ENCODE measurements at regions not wholly inside any gene's neighbourhood (a gene's known extent, or its start where the extent isn't known, plus 50 kb on each side); places are given as distances from the start of the nearest gene placed in this dataset.
A peak's percentile ranks its signal among the peaks of the same experiment; 100 is the strongest.

DNA sequence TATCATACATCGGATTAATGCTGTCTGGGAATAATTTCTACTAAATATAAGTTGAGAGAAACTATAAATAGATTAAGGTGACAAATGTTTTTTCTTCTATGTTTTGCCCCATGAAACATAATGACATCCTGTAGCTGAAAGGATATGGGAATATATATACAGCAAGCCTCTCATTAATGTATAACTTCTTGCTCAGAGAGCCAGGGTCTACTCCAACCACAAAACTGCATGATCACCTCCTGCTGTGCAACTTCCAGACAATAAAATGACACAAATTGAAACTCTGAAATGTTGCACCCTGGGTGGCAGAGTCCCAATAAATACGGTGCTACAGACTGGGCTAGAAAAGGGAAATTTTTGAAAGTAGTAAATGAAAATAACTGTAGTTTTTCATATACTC, 571.9 kb upstream of the CBLB start:
- Histone ChIP-seq H3K9me2 (ENCODE audit: insufficient read depth) (no peaks in the 10 kb centered on the region), H3K4me3 (no peak overlapping the region), H4K20me1 (replicated peaks; ENCODE audit: insufficient read depth) (no peaks in the 10 kb centered on the region), H3K4me2 (no peak overlapping the region), H3F3A (replicated peaks; ENCODE audit: low read depth) (no peaks in the 10 kb centered on the region), H3K36me3 (ENCODE audit: insufficient read depth) (no peaks in the 10 kb centered on the region), H2AFZ (no peak overlapping the region), H3K79me2 (replicated peaks; ENCODE audit: insufficient read depth) (no peaks in the 10 kb centered on the region), H3K27me3 (ENCODE audit: insufficient read depth) (no peaks in the 10 kb centered on the region), H3K4me1 (ENCODE audit: insufficient read depth) (peaks cover 9% of the 10 kb centered on the region; the same call in 1 of the 2 replicates), H3K27ac (ENCODE audit: low read depth) (no peak overlapping the region)
- H3K36me3 Mint-ChIP-seq (ENCODE audit: low read depth), result no peaks in the 10 kb centered on the region
- no peak overlapping the region for H3K4me3 Mint-ChIP-seq
- TF ChIP-seq NANOG (IDR thresholded peaks at IDR 0.05; ENCODE audit: borderline replicate concordance), result no peak
- no peak for TF ChIP-seq POLR2AphosphoS5 (IDR thresholded peaks at IDR 0.05; ENCODE audit: low read depth)
- TF ChIP-seq, protein P1, sequence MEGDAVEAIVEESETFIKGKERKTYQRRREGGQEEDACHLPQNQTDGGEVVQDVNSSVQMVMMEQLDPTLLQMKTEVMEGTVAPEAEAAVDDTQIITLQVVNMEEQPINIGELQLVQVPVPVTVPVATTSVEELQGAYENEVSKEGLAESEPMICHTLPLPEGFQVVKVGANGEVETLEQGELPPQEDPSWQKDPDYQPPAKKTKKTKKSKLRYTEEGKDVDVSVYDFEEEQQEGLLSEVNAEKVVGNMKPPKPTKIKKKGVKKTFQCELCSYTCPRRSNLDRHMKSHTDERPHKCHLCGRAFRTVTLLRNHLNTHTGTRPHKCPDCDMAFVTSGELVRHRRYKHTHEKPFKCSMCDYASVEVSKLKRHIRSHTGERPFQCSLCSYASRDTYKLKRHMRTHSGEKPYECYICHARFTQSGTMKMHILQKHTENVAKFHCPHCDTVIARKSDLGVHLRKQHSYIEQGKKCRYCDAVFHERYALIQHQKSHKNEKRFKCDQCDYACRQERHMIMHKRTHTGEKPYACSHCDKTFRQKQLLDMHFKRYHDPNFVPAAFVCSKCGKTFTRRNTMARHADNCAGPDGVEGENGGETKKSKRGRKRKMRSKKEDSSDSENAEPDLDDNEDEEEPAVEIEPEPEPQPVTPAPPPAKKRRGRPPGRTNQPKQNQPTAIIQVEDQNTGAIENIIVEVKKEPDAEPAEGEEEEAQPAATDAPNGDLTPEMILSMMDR (conservative IDR thresholded peaks at IDR 0.05; ENCODE audit: low read depth in 2 of 2), result no peak
- no peak for TF ChIP-seq STAT1 (IDR thresholded peaks at IDR 0.05; ENCODE audit: unreplicated experiment)
- TF ChIP-seq ZNF114 (CRISPR knock-in tag; IDR thresholded peaks at IDR 0.05), result no peak
- TF ChIP-seq, protein P2, sequence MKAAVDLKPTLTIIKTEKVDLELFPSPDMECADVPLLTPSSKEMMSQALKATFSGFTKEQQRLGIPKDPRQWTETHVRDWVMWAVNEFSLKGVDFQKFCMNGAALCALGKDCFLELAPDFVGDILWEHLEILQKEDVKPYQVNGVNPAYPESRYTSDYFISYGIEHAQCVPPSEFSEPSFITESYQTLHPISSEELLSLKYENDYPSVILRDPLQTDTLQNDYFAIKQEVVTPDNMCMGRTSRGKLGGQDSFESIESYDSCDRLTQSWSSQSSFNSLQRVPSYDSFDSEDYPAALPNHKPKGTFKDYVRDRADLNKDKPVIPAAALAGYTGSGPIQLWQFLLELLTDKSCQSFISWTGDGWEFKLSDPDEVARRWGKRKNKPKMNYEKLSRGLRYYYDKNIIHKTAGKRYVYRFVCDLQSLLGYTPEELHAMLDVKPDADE (IDR thresholded peaks at IDR 0.05), result no peak
- TF ChIP-seq ZNF331 (CRISPR knock-in tag; IDR thresholded peaks at IDR 0.05; ENCODE audit: low read depth), result no peak
- H3K27ac Mint-ChIP-seq, result no peak overlapping the region
- no peak for ATAC-seq
- H3K4me1 Mint-ChIP-seq, result peaks cover 3% of the 10 kb centered on the region; the same call in 2 of the 3 replicates
- DNase-seq (ENCODE audit: low spot score), result no peak
- no peaks in the 10 kb centered on the region for H3K27me3 Mint-ChIP-seq (ENCODE audit: insufficient read depth, low read depth, poor library complexity)
- H3K9me3 Mint-ChIP-seq, result no peaks in the 10 kb centered on the region

DNA sequence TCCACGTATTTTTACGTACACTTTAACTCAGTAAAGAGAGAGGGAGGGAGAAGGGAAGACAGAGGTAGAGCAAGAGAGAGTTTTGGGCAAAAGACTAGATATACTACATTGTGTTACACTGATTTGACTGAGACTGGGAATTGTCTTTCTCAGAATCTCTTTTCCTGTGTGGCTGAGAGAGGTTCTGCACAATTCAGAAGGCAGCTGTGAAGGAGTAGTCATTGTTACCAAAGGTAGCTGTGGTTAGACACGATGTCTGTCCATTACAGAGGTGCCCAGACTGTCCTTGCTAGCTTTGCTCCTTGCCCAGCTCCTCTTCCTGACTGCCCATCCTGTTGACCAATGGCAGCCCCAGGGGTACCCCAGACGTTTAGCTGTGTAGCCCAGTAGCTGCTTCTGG, 577.5 kb upstream of the CBLB start:
- no peak for DNase-seq (ENCODE audit: low spot score)
- H3K4me1 Mint-ChIP-seq, result peaks cover 3% of the 10 kb centered on the region; the same call in 2 of the 3 replicates
- no peaks in the 10 kb centered on the region for H3K27me3 Mint-ChIP-seq (ENCODE audit: insufficient read depth, low read depth, poor library complexity)
- Histone ChIP-seq H3K4me2 (no peak overlapping the region), H2AFZ (peak overlapping the region; percentile 30; the same call in 1 of the 2 replicates), H3K36me3 (ENCODE audit: insufficient read depth) (0 out of 2 replicates have a peak, but pooled peaks cover 4% of the 10 kb centered on the region), H3F3A (replicated peaks; ENCODE audit: low read depth) (no peaks in the 10 kb centered on the region), H3K4me1 (ENCODE audit: insufficient read depth) (peaks cover 9% of the 10 kb centered on the region; the same call in 1 of the 2 replicates), H3K27ac (ENCODE audit: low read depth) (no peak overlapping the region), H3K79me2 (replicated peaks; ENCODE audit: insufficient read depth) (no peaks in the 10 kb centered on the region), H3K9me2 (ENCODE audit: insufficient read depth) (no peaks in the 10 kb centered on the region), H3K27me3 (ENCODE audit: insufficient read depth) (no peaks in the 10 kb centered on the region), H4K20me1 (replicated peaks; ENCODE audit: insufficient read depth) (no peaks in the 10 kb centered on the region), H3K4me3 (no peak overlapping the region)
- ATAC-seq, result no peak
- no peak overlapping the region for H3K27ac Mint-ChIP-seq
- no peak overlapping the region for H3K4me3 Mint-ChIP-seq
- H3K36me3 Mint-ChIP-seq (ENCODE audit: low read depth), result peaks cover 12% of the 10 kb centered on the region
- TF ChIP-seq, protein P1 (conservative IDR thresholded peaks at IDR 0.05; ENCODE audit: low read depth in 2 of 2), result no peak
- TF ChIP-seq, protein P3, sequence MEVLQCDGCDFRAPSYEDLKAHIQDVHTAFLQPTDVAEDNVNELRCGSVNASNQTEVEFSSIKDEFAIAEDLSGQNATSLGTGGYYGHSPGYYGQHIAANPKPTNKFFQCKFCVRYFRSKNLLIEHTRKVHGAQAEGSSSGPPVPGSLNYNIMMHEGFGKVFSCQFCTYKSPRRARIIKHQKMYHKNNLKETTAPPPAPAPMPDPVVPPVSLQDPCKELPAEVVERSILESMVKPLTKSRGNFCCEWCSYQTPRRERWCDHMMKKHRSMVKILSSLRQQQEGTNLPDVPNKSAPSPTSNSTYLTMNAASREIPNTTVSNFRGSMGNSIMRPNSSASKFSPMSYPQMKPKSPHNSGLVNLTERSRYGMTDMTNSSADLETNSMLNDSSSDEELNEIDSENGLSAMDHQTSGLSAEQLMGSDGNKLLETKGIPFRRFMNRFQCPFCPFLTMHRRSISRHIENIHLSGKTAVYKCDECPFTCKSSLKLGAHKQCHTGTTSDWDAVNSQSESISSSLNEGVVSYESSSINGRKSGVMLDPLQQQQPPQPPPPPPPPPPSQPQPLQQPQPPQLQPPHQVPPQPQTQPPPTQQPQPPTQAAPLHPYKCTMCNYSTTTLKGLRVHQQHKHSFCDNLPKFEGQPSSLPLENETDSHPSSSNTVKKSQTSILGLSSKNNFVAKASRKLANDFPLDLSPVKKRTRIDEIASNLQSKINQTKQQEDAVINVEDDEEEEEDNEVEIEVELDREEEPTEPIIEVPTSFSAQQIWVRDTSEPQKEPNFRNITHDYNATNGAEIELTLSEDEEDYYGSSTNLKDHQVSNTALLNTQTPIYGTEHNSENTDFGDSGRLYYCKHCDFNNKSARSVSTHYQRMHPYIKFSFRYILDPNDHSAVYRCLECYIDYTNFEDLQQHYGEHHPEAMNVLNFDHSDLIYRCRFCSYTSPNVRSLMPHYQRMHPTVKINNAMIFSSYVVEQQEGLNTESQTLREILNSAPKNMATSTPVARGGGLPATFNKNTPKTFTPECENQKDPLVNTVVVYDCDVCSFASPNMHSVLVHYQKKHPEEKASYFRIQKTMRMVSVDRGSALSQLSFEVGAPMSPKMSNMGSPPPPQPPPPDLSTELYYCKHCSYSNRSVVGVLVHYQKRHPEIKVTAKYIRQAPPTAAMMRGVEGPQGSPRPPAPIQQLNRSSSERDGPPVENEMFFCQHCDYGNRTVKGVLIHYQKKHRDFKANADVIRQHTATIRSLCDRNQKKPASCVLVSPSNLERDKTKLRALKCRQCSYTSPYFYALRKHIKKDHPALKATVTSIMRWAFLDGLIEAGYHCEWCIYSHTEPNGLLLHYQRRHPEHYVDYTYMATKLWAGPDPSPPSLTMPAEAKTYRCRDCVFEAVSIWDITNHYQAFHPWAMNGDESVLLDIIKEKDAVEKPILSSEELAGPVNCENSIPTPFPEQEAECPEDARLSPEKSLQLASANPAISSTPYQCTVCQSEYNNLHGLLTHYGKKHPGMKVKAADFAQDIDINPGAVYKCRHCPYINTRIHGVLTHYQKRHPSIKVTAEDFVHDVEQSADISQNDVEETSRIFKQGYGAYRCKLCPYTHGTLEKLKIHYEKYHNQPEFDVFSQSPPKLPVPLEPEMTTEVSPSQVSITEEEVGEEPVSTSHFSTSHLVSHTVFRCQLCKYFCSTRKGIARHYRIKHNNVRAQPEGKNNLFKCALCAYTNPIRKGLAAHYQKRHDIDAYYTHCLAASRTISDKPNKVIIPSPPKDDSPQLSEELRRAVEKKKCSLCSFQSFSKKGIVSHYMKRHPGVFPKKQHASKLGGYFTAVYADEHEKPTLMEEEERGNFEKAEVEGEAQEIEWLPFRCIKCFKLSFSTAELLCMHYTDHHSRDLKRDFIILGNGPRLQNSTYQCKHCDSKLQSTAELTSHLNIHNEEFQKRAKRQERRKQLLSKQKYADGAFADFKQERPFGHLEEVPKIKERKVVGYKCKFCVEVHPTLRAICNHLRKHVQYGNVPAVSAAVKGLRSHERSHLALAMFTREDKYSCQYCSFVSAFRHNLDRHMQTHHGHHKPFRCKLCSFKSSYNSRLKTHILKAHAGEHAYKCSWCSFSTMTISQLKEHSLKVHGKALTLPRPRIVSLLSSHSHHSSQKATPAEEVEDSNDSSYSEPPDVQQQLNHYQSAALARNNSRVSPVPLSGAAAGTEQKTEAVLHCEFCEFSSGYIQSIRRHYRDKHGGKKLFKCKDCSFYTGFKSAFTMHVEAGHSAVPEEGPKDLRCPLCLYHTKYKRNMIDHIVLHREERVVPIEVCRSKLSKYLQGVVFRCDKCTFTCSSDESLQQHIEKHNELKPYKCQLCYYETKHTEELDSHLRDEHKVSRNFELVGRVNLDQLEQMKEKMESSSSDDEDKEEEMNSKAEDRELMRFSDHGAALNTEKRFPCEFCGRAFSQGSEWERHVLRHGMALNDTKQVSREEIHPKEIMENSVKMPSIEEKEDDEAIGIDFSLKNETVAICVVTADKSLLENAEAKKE (CRISPR knock-in tag; IDR thresholded peaks at IDR 0.05), result no peak
- H3K9me3 Mint-ChIP-seq, result peaks cover 10% of the 10 kb centered on the region; the same call in 2 of the 3 replicates

Measured in GM23338 (cell line).